Astrocyte (in vitro differentiated cells and primary cell): ENCODE measurements at regions not wholly inside any gene's neighbourhood (a gene's known extent, or its start where the extent isn't known, plus 50 kb on each side); places are given as distances from the start of the nearest gene placed in this dataset.
A peak's percentile ranks its signal among the peaks of the same experiment; 100 is the strongest.

Experiments used
- DNase-seq: peaks from one replicate; pipeline ENCODE4 v3.0.0-alpha.2; 2010; ENCODE audit warnings: low read depth
- FAIRE-seq: peaks from 2 replicates; lab custom pipeline; 2011; peaks lifted over from hg19 to GRCh38; lab: Jason Lieb, UNC
- H2AFZ ChIP-seq: 2 replicates; pipeline ENCODE4 v1.6.0; 2012; ENCODE audit warnings: low read depth, low read length, inconsistent platforms
- H3K27ac ChIP-seq: 2 replicates; pipeline ENCODE4 v1.5.1; 2011; ENCODE audit warnings: low read depth, low read length, inconsistent platforms
- H3K27me3 ChIP-seq: 2 replicates; pipeline ENCODE4 v1.6.0; 2011; ENCODE audit warnings: low read length, inconsistent platforms; ENCODE audit not compliant: insufficient read depth
- H3K36me3 ChIP-seq: 2 replicates; pipeline ENCODE4 v1.5.1; 2011; ENCODE audit warnings: low read length, inconsistent platforms; ENCODE audit not compliant: insufficient read depth
- H3K4me1 ChIP-seq: 2 replicates; pipeline ENCODE4 v1.5.1; 2011; ENCODE audit warnings: low read length, inconsistent platforms; ENCODE audit not compliant: insufficient read depth
- H3K4me2 ChIP-seq: 2 replicates; pipeline ENCODE4 v1.6.0; 2012; ENCODE audit warnings: low read length, inconsistent platforms
- H3K4me3 ChIP-seq: 2 replicates; pipeline ENCODE4 v1.5.1; 2011; ENCODE audit warnings: low read depth, mild to moderate bottlenecking, low read length, inconsistent platforms; ENCODE audit not compliant: insufficient read depth
- H3K79me2 ChIP-seq: 2 replicates; pipeline ENCODE4 v1.6.0; 2012; ENCODE audit warnings: mild to moderate bottlenecking, low read length, inconsistent platforms; ENCODE audit not compliant: insufficient read depth
- H3K9ac ChIP-seq: 2 replicates; pipeline ENCODE4 v1.6.0; 2012; ENCODE audit warnings: mild to moderate bottlenecking, low read length, inconsistent platforms
- H3K9me3 ChIP-seq: 2 replicates; pipeline ENCODE4 v1.5.1; 2012; ENCODE audit warnings: low read depth, mild to moderate bottlenecking, low read length, inconsistent platforms; ENCODE audit not compliant: insufficient read depth
- H4K20me1 ChIP-seq: 2 replicates; pipeline ENCODE4 v1.6.0; 2012; ENCODE audit warnings: low read length, inconsistent platforms; ENCODE audit not compliant: insufficient read depth
- H3K27ac Mint-ChIP-seq: one replicate; pipeline ENCODE4 v1.8.0; 2021; ENCODE audit warnings: mild to moderate bottlenecking, mixed read lengths; ENCODE audit not compliant: unreplicated experiment
- H3K27me3 Mint-ChIP-seq: one replicate; pipeline ENCODE4 v1.8.0; 2021; ENCODE audit warnings: low read depth, mixed read lengths; ENCODE audit not compliant: unreplicated experiment
- H3K36me3 Mint-ChIP-seq: one replicate; pipeline ENCODE4 v1.8.0; 2021; ENCODE audit warnings: low read depth, mixed read lengths; ENCODE audit not compliant: unreplicated experiment
- H3K4me1 Mint-ChIP-seq: one replicate; pipeline ENCODE4 v1.8.0; 2021; ENCODE audit warnings: low read depth, mixed read lengths; ENCODE audit not compliant: unreplicated experiment
- H3K4me3 Mint-ChIP-seq: one replicate; pipeline ENCODE4 v1.8.0; 2021; ENCODE audit warnings: mild to moderate bottlenecking, moderate library complexity, mixed read lengths; ENCODE audit not compliant: unreplicated experiment
- H3K9me3 Mint-ChIP-seq: one replicate; pipeline ENCODE4 v1.8.0; 2021; ENCODE audit warnings: mild to moderate bottlenecking, mixed read lengths; ENCODE audit not compliant: unreplicated experiment
- EZH2 ChIP-seq: IDR thresholded peaks from 2 replicates; pipeline ENCODE4 v1.6.1; 2012; ENCODE audit warnings: mild to moderate bottlenecking, low read length, inconsistent platforms; ENCODE audit not compliant: insufficient read depth
- TF ChIP-seq, protein P1 (sequence below): IDR thresholded peaks from 2 replicates; pipeline ENCODE4 v1.5.1; 2011; ENCODE audit warnings: low read depth, mild to moderate bottlenecking, inconsistent platforms, low read length, moderate library complexity; ENCODE audit not compliant: insufficient read depth

- Histone ChIP-seq H3K4me2 (peak overlapping the region; percentile 57), H3K4me1 (peaks cover 10% of the 10 kb centered on the region), H3K4me3 (no peak overlapping the region), H3K9ac (peak overlapping the region; percentile 53), H3K9me3 (no peaks in the 10 kb centered on the region), H4K20me1 (no peaks in the 10 kb centered on the region), H3K79me2 (no peaks in the 10 kb centered on the region), H2AFZ (peak overlapping the region; percentile 40), H3K27ac (peak overlapping the region; percentile 76), H3K27me3 (no peaks in the 10 kb centered on the region), H3K36me3 (no peaks in the 10 kb centered on the region)
- H3K27ac Mint-ChIP-seq, result peak overlapping the region; percentile 100
- FAIRE-seq (peak; percentile 89), DNase-seq (peak; percentile 74)
- no peaks in the 10 kb centered on the region for H3K36me3 Mint-ChIP-seq
- peaks cover 14% of the 10 kb centered on the region for H3K4me1 Mint-ChIP-seq
- no peak overlapping the region for H3K4me3 Mint-ChIP-seq
- no peak for TF ChIP-seq EZH2
- TF ChIP-seq, protein P1, sequence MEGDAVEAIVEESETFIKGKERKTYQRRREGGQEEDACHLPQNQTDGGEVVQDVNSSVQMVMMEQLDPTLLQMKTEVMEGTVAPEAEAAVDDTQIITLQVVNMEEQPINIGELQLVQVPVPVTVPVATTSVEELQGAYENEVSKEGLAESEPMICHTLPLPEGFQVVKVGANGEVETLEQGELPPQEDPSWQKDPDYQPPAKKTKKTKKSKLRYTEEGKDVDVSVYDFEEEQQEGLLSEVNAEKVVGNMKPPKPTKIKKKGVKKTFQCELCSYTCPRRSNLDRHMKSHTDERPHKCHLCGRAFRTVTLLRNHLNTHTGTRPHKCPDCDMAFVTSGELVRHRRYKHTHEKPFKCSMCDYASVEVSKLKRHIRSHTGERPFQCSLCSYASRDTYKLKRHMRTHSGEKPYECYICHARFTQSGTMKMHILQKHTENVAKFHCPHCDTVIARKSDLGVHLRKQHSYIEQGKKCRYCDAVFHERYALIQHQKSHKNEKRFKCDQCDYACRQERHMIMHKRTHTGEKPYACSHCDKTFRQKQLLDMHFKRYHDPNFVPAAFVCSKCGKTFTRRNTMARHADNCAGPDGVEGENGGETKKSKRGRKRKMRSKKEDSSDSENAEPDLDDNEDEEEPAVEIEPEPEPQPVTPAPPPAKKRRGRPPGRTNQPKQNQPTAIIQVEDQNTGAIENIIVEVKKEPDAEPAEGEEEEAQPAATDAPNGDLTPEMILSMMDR, result no peak
- H3K27me3 Mint-ChIP-seq, result no peaks in the 10 kb centered on the region
- no peaks in the 10 kb centered on the region for H3K9me3 Mint-ChIP-seq
These were observed 494.9 kb downstream of the NYAP2 start for GRCh38 chr2:225894236-225894980.

DNA sequence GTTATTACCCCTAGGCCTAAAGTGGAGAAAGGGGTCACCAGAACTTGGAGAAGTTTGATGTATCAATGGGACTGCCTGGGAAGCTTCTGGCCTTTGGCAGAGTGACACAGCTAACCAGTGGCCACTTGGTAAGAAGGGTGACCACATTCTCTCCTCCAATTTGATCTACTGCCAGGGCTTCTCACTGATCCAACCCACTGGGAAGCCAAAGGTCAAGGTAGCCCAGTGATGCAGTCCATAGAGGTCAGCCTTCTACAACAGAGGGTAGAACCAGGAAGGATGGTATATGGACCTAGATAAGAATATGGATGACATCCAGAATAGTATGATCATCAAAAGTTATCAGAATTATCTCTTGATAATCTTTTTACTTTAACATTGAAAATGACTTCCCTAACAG, 493.6 kb downstream of the NYAP2 start:
- no peaks in the 10 kb centered on the region for H3K36me3 ChIP-seq
- no peak overlapping the region for H3K27ac ChIP-seq
- H3K4me1 ChIP-seq, result peaks cover 10% of the 10 kb centered on the region
- DNase-seq (no peak), FAIRE-seq (no peak)
- Mint-ChIP-seq H3K27me3 (no peaks in the 10 kb centered on the region), H3K27ac (peak overlapping the region; percentile 10), H3K9me3 (no peaks in the 10 kb centered on the region), H3K36me3 (no peaks in the 10 kb centered on the region), H3K4me1 (peaks cover 14% of the 10 kb centered on the region), H3K4me3 (no peak overlapping the region)
- no peaks in the 10 kb centered on the region for H3K79me2 ChIP-seq
- H3K27me3 ChIP-seq, result no peaks in the 10 kb centered on the region
- no peaks in the 10 kb centered on the region for H3K9me3 ChIP-seq
- no peak overlapping the region for H2AFZ ChIP-seq
- TF ChIP-seq, protein P1, result no peak
- TF ChIP-seq EZH2, result no peak
- H3K9ac ChIP-seq, result no peak overlapping the region
- no peak overlapping the region for H3K4me3 ChIP-seq
- H4K20me1 ChIP-seq, result no peaks in the 10 kb centered on the region
- H3K4me2 ChIP-seq, result no peak overlapping the region

DNA sequence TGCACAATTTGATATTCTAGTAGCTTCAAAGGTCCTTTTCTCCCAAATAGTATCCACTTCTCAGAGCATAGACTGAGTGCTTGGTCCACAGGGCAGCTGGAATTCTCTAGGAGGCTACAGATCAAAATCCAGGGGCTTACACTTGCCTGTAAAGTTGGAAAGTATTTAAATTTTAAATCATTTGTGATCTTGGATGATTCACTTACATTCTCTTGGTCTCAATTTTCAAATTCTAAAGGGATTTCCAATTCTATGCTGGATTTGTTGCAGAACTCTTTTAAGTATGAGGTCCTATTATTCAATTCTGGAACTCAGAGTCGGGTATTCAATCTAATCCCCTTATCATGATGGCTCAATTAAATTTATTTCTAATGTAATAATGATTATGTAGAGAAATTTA, 492.3 kb downstream of the NYAP2 start:
- FAIRE-seq (no peak), DNase-seq (no peak)
- no peaks in the 10 kb centered on the region for H4K20me1 ChIP-seq
- H3K36me3 ChIP-seq, result no peaks in the 10 kb centered on the region
- H2AFZ ChIP-seq, result no peak overlapping the region
- no peaks in the 10 kb centered on the region for H3K27me3 ChIP-seq
- H3K4me1 ChIP-seq, result peaks cover 10% of the 10 kb centered on the region
- H3K4me2 ChIP-seq, result no peak overlapping the region
- no peaks in the 10 kb centered on the region for H3K79me2 ChIP-seq
- Mint-ChIP-seq H3K36me3 (no peaks in the 10 kb centered on the region), H3K4me1 (peaks cover 14% of the 10 kb centered on the region), H3K9me3 (no peaks in the 10 kb centered on the region), H3K4me3 (no peak overlapping the region), H3K27me3 (no peaks in the 10 kb centered on the region), H3K27ac (no peak overlapping the region)
- no peaks in the 10 kb centered on the region for H3K9me3 ChIP-seq
- no peak for TF ChIP-seq EZH2
- TF ChIP-seq, protein P1, result no peak
- H3K27ac ChIP-seq, result no peak overlapping the region
- H3K9ac ChIP-seq, result no peak overlapping the region
- H3K4me3 ChIP-seq, result no peak overlapping the region
